HG03565 (cell line): ENCODE measurements at regions not wholly inside any gene's neighbourhood (a gene's known extent, or its start where the extent isn't known, plus 50 kb on each side); places are given as distances from the start of the nearest gene placed in this dataset.
"Not testable (repeated sequence)": the region's sequence is repeated elsewhere in the genome, so short reads cannot be mapped to it uniquely, and the experiment has no call there.

Experiments
- ATAC-seq: cut with Tn5 transposase; IDR thresholded peaks from one replicate; pipeline ENCODE4 v1.9.1; 2021; ENCODE audit warnings: mild to moderate bottlenecking, moderate library complexity; ENCODE audit not compliant: unreplicated experiment

DNA sequence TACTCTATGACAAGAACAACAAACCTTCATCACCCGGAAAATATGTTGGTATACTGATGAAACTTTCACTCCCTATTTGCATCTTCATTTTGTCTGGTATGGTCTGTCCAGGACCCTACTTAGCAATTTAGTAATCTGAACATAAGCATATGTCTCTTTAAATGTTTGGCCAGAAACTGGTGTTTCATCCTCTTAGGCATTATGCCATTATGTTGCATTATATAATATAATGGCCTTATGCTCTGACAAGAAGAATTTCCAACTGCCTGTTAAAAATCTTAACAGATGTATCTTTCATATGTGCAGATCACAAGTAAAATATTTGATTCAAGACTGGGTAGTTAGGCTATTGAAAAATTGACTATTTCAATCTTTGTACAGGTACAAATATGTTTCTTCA is 610.6 kb upstream of the PRR20A start:
- no peak for ATAC-seq

GRCh38 chr13:56547921-56548320 is 592.8 kb upstream of the PRR20A start:
- not testable (repeated sequence) for ATAC-seq

GRCh38 chr13:56558698-56559320 is 581.9 kb upstream of the PRR20A start:
- no peak for ATAC-seq

- ATAC-seq: no peak
Measured at GRCh38 chr13:56561327-56561726, 579.4 kb upstream of the PRR20A start.

- ATAC-seq: no peak
Measured at GRCh38 chr13:56563663-56564062, 577.1 kb upstream of the PRR20A start.

DNA sequence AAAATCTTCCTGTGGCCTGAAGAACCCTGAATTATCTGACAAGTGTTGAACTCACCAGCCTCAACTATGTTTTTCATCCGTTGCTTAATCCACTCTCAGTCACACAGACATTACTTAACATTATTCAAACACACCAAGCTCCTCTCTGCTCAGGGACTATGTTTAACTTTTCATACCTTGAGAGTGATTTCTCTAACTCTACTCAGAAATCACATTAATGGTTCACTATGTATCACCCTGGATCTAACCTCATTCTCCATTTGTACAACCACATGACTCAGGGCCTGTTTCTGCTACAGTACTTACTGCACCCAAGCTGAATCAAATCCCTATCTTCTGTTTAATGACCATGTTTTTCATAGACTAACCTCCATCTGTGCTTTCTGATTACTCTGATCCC is 553.7 kb upstream of the PRR20A start:
- no peak for ATAC-seq

DNA sequence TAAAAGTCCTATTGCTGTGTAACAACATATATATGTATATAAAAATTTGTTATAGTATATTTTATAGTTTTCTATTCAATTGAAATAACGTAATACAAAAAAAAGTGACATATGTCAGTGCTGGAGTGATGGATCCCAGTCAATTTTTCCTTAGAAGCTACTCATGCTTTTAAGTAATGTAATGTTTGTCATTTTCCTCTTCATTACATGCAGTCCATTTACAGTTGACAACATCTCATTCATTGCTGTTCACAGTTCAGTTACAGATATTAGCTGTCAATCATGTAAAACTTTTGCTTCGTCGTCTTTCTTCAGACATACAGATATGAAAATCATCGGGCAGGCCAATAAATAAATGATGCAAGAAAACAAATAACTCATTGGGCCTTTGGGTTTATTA is 525.1 kb upstream of the PRR20A start:
- ATAC-seq: no peak

DNA sequence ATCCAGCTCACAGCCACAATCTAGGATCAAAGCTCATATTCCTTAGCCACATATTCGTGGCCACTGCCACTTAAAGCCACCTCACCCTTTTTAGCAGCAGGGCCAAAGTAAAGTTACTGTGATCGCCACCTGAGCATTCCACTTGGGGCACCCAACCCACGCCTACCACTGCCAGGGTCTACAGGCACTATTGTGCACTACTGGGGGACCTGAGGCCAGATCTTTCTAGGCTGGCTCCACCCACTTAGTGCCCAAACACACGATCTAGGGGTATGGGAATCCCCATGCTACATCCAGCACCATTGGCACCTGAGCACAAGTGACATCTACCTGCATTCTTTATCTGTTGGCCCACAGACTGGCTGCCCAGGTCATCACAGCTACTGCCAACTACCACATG is 517.9 kb upstream of the PRR20A start:
- ATAC-seq: no peak

DNA sequence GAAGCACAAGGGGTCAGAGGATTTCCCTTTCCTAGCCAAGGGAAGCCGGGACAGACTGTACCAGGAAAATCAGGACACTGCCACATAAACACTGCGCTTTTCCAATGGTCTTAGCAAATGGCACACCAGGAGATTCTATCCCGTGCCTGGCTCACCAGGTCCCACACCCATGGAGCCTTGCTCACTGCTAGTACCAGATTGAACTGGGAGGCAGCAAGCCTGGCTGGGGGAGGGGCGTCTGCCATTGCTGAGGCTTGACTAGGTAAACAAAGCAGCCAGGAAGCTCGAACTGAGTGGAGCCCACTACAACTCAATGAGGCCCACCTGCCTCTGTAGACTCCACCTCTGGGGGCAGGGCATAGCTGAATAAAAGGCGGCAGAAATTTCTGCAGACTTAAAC is 511.8 kb upstream of the PRR20A start:
- not testable (repeated sequence) for ATAC-seq

DNA sequence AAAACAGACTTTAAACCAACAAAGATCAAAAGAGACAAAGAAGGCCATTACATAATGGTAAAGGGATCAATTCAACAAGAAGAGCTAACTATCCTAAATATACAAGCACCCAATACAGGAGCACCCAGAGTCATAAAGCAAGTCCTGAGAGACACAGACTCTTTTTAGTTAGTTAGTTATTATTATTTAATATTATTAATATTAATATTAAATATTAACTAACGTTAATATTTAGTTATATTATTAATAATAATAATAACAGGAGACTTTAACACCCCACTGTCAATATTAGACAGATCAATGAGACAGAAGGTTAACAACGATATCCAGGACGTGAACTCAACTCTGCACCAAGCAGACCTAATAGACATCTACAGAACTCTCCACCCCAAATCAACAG is 509.7 kb upstream of the PRR20A start:
- not testable (repeated sequence) for ATAC-seq

DNA sequence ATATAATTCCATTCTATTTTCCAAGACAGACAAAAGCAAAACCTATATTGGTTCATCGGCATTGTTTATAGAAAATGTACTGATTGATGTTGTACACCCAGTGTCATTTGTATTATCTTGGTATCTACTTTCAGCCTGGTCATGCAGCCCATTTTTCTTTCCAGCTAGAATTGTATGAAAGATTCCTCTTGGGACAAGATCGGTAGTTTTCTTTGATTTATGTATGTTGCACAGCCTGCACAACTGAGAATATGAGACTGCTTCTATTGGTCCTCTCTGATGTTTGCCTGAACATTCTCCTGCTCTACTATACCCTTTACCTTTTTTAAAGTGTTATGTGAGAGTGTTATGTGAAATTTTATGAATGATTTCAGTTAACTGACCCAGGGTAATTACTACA is 487.7 kb upstream of the PRR20A start:
- ATAC-seq: no peak

DNA sequence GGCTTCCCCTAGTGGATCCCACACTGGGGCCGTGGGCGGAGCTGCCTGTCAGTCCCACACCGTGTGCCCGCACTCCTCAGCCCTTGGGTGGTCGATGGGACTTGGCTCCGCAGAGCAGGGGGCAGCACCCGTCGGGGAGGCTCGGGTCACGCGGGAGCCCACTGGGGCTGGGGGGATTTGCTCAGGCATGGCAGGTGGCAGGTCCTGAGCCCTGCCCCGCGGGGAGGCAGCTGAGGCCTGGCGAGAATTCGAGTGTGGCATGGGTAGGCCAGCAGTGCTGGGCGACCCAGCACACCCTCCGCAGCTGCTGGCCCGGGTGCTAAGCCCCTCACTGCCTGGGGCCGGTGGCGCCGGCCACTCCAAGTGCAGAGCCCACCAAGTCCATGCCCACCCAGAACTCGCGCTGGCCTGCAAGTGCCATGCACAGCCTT is 481.7 kb upstream of the PRR20A start:
- ATAC-seq: no peak

DNA sequence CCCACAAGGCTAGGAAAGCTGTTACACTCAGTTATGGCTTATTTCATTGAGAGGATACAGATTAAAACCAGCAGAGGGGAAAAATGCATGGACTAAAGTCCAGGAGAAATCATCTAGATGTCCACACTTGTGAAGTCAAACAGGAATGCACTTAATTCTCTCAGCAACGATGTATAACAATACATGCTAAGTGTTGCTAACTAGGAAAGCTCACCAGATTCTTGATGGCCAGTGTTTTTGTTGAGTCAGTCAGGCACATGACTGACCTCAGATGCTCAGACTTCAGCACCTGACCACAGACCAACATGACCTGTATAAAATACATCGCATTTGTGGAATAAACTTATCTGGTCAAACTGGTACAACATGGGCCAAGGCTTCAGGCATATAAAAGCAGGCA is 470.2 kb upstream of the PRR20A start:
- ATAC-seq: no peak

DNA sequence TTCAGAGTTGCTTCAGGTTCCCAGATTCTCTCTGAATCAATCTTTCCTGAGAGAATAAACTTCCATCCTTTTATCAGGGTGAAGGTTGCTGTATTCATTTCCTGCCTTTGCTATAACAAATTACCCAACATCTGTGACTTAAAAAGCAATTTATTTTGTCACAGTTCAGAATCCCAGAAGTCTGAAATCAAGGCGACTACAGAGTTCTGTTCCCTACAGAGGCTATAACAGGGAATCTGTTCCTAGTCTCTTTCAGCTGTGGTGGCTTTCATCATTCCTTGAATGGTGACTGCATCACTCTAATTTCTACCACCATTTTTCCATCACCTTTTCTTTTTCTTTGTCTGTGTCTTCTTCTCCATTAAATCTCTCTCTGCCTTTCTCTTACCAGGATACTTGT is 459.3 kb upstream of the PRR20A start:
- no peak for ATAC-seq

GRCh38 chr13:56687131-56687530 is 453.6 kb upstream of the PRR20A start:
- ATAC-seq: no peak

- no peak for ATAC-seq
Measured at GRCh38 chr13:56697011-56697410, 443.7 kb upstream of the PRR20A start.

DNA sequence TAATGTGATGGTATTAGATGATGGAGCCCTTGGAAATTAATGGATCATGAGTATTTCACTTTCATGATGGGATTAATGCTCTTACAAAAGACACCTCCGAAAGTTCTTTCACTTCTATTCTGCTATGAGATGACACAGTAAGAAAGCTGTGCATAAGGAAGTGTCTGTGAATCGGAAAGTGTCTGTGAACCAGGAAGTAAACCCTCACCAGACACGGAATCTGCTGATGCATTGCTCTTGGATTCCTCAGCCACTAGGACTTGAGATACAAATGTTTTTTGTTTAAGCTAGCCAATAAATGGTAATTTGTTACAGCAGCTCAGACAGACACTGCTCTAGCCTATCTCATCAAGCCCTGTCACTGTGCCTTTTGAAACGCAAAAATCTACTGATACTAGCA is 440.4 kb upstream of the PRR20A start:
- ATAC-seq: no peak

DNA sequence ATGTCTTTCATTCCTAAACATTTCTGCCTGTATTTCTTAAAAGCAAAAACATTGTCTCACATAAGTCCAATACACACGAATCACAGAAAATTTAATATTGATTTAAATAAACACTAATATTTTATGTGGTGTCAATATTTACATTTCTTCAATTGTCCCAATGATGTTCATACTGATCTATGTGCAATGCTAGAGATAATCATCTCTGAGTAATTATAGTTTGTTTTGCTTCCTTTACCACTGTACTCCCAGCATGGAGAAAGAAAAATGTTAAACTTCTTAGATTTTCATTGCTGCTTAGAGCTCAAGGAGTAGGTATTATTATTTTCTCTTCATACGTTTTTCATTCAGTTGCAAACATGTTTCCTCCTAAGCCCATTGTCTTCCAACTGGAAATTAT is 434.2 kb upstream of the PRR20A start:
- ATAC-seq: no peak

GRCh38 chr13:56713656-56714055 is 427.1 kb upstream of the PRR20A start:
- ATAC-seq: no peak

DNA sequence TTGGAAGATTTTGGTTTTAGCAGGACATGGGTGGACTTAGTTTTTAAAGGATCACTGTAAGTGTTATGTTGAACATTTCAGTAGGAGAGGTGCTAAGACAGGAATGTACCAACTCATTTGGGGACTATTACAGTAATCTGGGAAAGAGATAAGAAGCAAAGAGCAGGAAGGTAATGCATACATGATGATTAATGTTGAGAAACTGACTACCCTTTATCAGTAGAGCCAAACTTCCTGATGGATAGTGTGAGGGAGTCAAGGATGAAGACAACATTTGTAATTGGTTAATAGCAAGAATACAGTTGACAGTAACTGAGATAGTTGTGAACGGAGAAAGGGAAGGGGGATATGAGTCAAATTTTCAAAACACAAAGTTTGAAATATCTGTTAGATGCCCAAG is 421.9 kb upstream of the PRR20A start:
- ATAC-seq: no peak

GRCh38 chr13:56720841-56721240 is 419.9 kb upstream of the PRR20A start:
- no peak for ATAC-seq

GRCh38 chr13:56735537-56735942 is 405.2 kb upstream of the PRR20A start:
- no peak for ATAC-seq

- no peak for ATAC-seq
Measured at GRCh38 chr13:56736966-56737365, 403.8 kb upstream of the PRR20A start.
